OCI-LY7 (cell line): ENCODE measurements at regions not wholly inside any gene's neighbourhood (a gene's known extent, or its start where the extent isn't known, plus 50 kb on each side); places are given as distances from the start of the nearest gene placed in this dataset.

Experiments used
- BruUV-seq: library from RNA; stranded (reverse); fragments of 400-500 nt; replicated peaks from 2 replicates; lab custom pipeline; 2021; lab: Mats Ljungman, UMichigan
- CTCF ChIA-PET: fragments of 300-600 bp; sonication (Branson Sonifier 250); formaldehyde crosslinking; loops from one replicate; lab custom pipeline; 2022; ENCODE audit warnings: antibody characterized with exemption; ENCODE audit not compliant: unreplicated experiment; lab: Charles Lee
- POLR2A ChIA-PET: fragments of 300-600 bp; sonication (Branson Sonifier 250); formaldehyde crosslinking; loops from one replicate; lab custom pipeline; 2022; ENCODE audit warnings: antibody characterized with exemption; lab: Charles Lee
- DNase-seq: peaks from one replicate; pipeline ENCODE4 v3.0.0-alpha.2; 2015; ENCODE audit warnings: low spot score
- H2AFZ ChIP-seq: fragments of 200-600 bp; sonication (generic), shearing (Covaris generic); 2 replicates; pipeline ENCODE4 v1.6.1; 2014; ENCODE audit warnings: mild to moderate bottlenecking, antibody characterized with exemption, low read length, moderate library complexity
- H3K27ac ChIP-seq: fragments of 200-600 bp; sonication (generic); 2 replicates; pipeline ENCODE4 v1.5.1; 2014; ENCODE audit warnings: mixed run types, low read depth, mild to moderate bottlenecking, moderate library complexity, low read length, inconsistent platforms; ENCODE audit not compliant: poor library complexity, severe bottlenecking
- H3K36me3 ChIP-seq: fragments of 200-600 bp; sonication (generic); 2 replicates; pipeline ENCODE4 v1.6.1; 2014; ENCODE audit warnings: mild to moderate bottlenecking, antibody characterized with exemption, low read length, moderate library complexity, mixed read lengths; ENCODE audit not compliant: insufficient read depth
- H3K4me1 ChIP-seq: fragments of 200-600 bp; sonication (generic); 2 replicates; pipeline ENCODE4 v1.5.1; 2014; ENCODE audit warnings: mild to moderate bottlenecking, low read length; ENCODE audit not compliant: insufficient read depth, poor library complexity, severe bottlenecking
- H3K4me2 ChIP-seq: fragments of 200-600 bp; sonication (generic); 2 replicates; pipeline ENCODE4 v1.6.1; 2014; ENCODE audit warnings: mild to moderate bottlenecking, low read length
- H3K4me3 ChIP-seq: fragments of 200-600 bp; sonication (generic); 2 replicates; pipeline ENCODE4 v1.5.1; 2014; ENCODE audit warnings: mild to moderate bottlenecking, low read depth, low read length; ENCODE audit not compliant: poor library complexity, severe bottlenecking
- H3K79me2 ChIP-seq: fragments of 200-600 bp; sonication (generic); 2 replicates; pipeline ENCODE4 v1.6.1; 2016; ENCODE audit warnings: low read depth, mild to moderate bottlenecking, low read length, moderate library complexity, mixed read lengths; ENCODE audit not compliant: insufficient read depth
- H3K9me2 ChIP-seq: fragments of 200-600 bp; sonication (generic); 2 replicates; pipeline ENCODE4 v1.6.1; 2016; ENCODE audit warnings: mild to moderate bottlenecking, low read length, mixed read lengths; ENCODE audit not compliant: insufficient read depth
- H3K9me3 ChIP-seq: fragments of 200-600 bp; sonication (generic); 2 replicates; pipeline ENCODE4 v1.6.1; 2014; ENCODE audit warnings: mild to moderate bottlenecking, mixed run types, low read length, mixed read lengths
- H4K20me1 ChIP-seq: fragments of 200-600 bp; sonication (generic); 2 replicates; pipeline ENCODE4 v1.6.1; 2014; ENCODE audit warnings: mild to moderate bottlenecking, antibody characterized with exemption, low read length, moderate library complexity, mixed read lengths; ENCODE audit not compliant: insufficient read depth
- EZH2phosphoT487 ChIP-seq: fragments of 200-600 bp; sonication (generic); IDR thresholded peaks from 2 replicates; pipeline ENCODE4 v1.6.1; 2018; ENCODE audit warnings: low read depth, borderline replicate concordance, mild to moderate bottlenecking, mixed run types, antibody characterized with exemption, low read length, moderate library complexity, mixed read lengths
- intact Hi-C: fragments of 100-400 bp; cut with micrococcal nuclease; formaldehyde crosslinking; loops from one replicate; pipeline ENCODE4 v1.10.0; 2022; ENCODE audit not compliant: unreplicated experiment
- TF ChIP-seq, protein P1 (sequence below): fragments of 200-600 bp; sonication (generic); conservative IDR thresholded peaks from 2 replicates; pipeline ENCODE4 v1.5.1; 2014; ENCODE audit warnings: mild to moderate bottlenecking, antibody characterized with exemption, low read length, moderate library complexity, mixed read lengths

DNA sequence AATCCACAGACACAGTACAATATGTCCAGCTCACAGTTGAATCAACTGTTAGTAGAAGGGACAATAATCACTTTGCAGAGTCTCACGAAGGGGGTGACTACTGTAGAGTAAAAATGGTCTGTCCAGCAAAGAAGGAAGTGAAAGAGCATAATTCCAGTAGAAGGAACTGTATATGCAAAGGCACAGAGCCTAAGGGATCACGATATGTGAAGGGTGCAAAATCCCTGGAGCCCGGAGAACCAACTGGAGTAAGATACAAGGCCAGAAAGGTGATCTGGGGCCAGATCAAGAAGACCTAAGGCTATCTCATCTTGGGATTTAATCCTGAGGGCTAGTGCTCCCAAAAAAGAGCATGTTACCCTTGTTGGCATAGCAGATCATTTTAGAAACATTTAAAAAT lies 192.7 kb upstream of the LDB2 start:
- Histone ChIP-seq H3K9me2 (no peaks in the 10 kb centered on the region), H3K27ac (no peak overlapping the region), H2AFZ (no peak overlapping the region), H3K4me2 (no peak overlapping the region), H3K36me3 (no peaks in the 10 kb centered on the region), H3K79me2 (no peaks in the 10 kb centered on the region), H3K4me3 (no peak overlapping the region), H3K4me1 (no peaks in the 10 kb centered on the region), H4K20me1 (no peaks in the 10 kb centered on the region), H3K9me3 (no peaks in the 10 kb centered on the region)
- ChIA-PET POLR2A (interaction anchor here (0.6 kb wide), 1 partner anchor 79 kb away, joined by 3 read pairs; no protein-coding TSS in a partner anchor), CTCF (no interaction called here)
- TF ChIP-seq, protein P1, sequence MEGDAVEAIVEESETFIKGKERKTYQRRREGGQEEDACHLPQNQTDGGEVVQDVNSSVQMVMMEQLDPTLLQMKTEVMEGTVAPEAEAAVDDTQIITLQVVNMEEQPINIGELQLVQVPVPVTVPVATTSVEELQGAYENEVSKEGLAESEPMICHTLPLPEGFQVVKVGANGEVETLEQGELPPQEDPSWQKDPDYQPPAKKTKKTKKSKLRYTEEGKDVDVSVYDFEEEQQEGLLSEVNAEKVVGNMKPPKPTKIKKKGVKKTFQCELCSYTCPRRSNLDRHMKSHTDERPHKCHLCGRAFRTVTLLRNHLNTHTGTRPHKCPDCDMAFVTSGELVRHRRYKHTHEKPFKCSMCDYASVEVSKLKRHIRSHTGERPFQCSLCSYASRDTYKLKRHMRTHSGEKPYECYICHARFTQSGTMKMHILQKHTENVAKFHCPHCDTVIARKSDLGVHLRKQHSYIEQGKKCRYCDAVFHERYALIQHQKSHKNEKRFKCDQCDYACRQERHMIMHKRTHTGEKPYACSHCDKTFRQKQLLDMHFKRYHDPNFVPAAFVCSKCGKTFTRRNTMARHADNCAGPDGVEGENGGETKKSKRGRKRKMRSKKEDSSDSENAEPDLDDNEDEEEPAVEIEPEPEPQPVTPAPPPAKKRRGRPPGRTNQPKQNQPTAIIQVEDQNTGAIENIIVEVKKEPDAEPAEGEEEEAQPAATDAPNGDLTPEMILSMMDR = no peak
- TF ChIP-seq EZH2phosphoT487 = no peak
- no peak for DNase-seq
- intact Hi-C loops = no loop called here
- BruUV-seq = no TSS peak

DNA sequence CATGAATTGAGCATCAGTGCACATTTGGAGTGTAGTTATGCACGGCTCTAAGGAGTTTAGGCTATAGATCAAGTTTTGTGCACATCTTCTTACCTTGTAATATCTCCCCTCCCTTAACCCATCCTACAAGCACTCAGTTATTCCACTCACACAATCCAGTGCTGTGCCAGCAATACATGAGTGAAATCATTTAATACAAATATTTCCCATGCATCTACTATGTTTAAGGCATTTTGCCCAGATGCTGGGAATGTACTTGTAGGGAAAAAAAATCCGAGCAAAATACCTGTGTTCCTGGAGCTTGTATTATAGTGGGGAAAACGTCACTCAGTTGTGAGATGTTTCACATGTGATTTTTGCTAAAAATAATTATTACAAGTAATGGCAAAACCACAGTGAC lies 191.6 kb upstream of the LDB2 start:
- Histone ChIP-seq H3K4me2 (no peak overlapping the region), H3K9me2 (no peaks in the 10 kb centered on the region), H3K9me3 (no peaks in the 10 kb centered on the region), H3K4me1 (no peaks in the 10 kb centered on the region), H4K20me1 (no peaks in the 10 kb centered on the region), H2AFZ (no peak overlapping the region), H3K27ac (no peak overlapping the region), H3K36me3 (no peaks in the 10 kb centered on the region), H3K4me3 (no peak overlapping the region), H3K79me2 (no peaks in the 10 kb centered on the region)
- POLR2A ChIA-PET = no interaction called here
- intact Hi-C loops = no loop called here
- CTCF ChIA-PET = no interaction called here
- no peak for DNase-seq
- TF ChIP-seq EZH2phosphoT487 = no peak
- TF ChIP-seq, protein P1 = no peak
- BruUV-seq = no TSS peak

DNA sequence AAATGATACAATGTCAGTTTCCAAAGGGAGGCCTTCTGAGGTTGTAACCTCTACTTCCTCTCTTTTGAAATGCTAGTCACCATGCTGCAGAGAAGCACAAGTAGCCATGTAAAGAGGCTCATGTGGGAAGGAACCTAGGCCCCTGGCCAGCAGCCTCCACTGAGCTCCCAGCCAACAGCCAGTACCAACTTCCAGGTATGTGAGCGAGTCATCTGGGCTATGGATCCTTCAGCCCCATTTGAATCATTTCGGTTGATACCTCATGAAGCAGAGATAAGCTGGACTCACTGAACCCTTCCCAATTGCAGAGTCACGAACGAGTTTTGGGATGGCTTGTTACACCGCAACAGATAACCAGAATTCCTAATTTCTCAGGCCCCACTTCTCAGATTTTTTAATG lies 187.0 kb upstream of the LDB2 start:
- H3K4me2 ChIP-seq = no peak overlapping the region
- no peak overlapping the region for H3K4me3 ChIP-seq
- DNase-seq = no peak
- no peaks in the 10 kb centered on the region for H4K20me1 ChIP-seq
- BruUV-seq = no TSS peak
- no peak overlapping the region for H3K27ac ChIP-seq
- no peak for TF ChIP-seq EZH2phosphoT487
- TF ChIP-seq, protein P1 = no peak
- H3K4me1 ChIP-seq = no peaks in the 10 kb centered on the region
- intact Hi-C loops = no loop called here
- H3K9me3 ChIP-seq = no peaks in the 10 kb centered on the region
- H3K36me3 ChIP-seq = no peaks in the 10 kb centered on the region
- POLR2A ChIA-PET = no interaction called here
- CTCF ChIA-PET = no interaction called here
- no peak overlapping the region for H2AFZ ChIP-seq
- no peaks in the 10 kb centered on the region for H3K9me2 ChIP-seq
- H3K79me2 ChIP-seq = no peaks in the 10 kb centered on the region
